HG03457 (cell line): ENCODE measurements at regions not wholly inside any gene's neighbourhood (a gene's known extent, or its start where the extent isn't known, plus 50 kb on each side); places are given as distances from the start of the nearest gene placed in this dataset.
"Not testable (repeated sequence)": the region's sequence is repeated elsewhere in the genome, so short reads cannot be mapped to it uniquely, and the experiment has no call there.

Source experiments
- ATAC-seq: cut with Tn5 transposase; IDR thresholded peaks from one replicate; pipeline ENCODE4 v1.9.1; 2021; ENCODE audit warnings: moderate number of reproducible peaks; ENCODE audit not compliant: unreplicated experiment

DNA sequence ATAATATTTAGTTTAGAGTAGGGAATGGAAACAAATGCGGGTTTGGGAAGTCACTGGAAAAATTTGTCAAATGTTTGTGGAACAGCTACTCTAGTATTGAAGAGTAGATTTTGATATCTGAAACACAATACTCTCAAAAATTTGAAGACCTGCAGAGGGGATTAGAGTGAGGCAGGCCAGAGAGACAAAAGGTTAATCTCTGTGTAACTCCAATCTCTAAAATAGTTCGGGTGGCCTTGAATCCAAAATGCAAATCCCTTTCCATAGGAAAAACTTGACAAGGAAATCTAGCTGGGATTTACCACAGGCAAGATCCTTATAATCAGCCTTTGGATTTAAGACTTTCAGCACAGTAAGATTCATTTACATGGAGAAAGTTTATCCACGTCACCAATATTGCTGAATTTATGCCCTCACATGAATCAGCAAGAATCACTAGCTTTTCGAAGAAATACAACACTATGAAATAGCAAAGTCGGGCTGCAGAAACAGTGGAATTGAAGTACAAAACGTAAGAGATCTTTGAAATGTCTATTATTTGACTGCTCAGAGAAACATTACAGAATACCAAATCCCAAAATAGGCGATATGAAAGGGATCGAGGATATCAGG, 423.7 kb upstream of the ZNF804A start:
- no peak for ATAC-seq

DNA sequence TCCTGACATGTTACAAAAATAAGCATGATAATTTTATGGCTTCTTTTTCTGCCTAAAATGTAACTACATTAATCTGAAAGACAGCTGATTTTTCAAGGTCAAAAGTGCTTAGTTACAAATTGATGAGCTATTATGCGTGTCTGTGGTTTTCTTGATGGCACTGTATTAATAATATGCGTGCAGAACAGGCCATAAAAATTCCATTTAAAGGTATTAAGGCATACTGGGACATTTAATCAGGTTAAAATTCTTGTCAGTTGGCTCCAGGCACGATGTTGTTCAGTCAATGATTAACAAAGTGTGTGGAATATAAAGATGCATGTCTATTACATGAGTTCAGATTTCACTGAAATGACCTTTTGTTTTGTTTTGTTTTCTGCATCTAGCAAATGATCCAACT, 420.1 kb upstream of the ZNF804A start:
- ATAC-seq, result no peak

DNA sequence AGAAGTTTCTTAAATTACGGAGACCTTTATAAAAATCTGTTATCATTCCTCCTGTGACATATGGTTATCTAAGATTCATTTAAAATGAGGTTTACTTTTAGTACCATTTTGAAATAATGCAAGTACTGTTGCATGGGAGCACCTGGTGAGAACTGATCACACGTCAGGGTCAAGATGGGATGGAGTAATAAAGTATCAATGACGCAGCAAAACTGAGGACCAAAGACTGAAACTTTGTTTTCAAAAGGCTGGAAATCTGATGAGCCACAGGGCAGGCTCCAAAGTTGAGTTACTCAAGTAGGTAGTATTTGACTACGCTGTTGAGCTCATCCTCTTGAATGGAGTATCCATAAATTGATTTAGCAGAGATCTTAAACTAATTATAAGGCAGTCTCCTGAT, 411.9 kb upstream of the ZNF804A start:
- ATAC-seq, result no peak

DNA sequence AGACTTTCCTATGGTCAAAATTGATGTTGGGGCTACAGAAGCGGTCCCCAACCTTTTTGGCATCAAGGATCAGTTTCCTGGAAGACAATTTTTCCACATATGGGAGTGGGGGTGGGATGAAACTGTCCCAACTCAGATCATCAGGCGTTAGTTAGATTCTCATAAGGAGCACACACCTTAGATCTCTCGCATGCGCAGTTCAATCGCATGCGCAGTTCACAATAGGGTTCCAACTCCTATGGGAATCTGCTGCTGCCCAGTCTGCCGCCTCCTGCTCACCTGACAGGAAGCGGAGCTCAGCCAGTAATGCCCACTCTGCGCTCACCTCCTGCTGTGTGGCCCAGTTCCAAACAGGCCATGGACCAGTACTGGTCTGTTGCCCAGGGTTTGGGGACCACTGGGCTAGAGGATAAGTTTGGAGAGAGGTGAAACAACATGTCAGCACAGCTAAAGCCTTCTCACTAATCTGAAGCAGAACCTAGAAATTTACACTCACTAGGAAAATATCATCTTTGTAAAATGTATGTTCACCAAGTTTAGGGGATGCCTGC, 410.8 kb upstream of the ZNF804A start:
- ATAC-seq, result no peak

DNA sequence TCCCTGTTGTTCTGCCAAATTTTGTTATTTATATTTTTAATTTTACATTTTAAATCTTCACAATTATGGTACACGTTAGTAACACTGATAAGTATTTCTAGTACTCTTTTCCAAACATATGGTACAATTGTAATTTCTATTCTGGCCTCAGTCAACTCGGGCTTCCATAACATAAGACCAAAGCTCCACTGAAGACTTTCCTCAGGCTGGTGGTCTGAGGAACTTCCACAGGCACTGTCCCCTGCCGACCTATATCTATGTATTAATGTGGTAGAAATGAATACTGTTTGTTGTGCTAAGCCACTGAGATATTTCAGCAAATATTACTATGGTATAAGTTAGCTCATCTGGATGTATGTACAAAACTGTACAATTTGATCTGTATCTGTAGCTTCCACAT, 407.6 kb upstream of the ZNF804A start:
- ATAC-seq, result no peak

DNA sequence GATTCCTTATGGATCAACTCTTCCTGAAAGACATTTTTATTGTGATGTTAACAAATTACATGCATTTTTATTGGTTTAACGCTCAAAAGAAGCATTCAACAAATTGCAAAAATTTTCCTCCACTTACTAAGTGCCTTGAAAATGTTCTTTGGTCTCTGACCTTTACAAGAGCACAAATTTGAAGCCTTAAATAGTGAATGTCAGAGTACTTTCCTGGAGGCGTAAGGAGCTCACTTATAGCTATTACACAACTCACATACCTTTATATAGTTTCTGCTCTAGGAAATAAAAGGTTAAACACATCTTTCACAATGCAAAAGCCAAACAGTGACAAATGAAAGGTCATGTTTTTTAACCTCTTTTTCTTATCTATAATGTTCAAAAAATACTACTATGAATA, 405.7 kb upstream of the ZNF804A start:
- ATAC-seq, result no peak

DNA sequence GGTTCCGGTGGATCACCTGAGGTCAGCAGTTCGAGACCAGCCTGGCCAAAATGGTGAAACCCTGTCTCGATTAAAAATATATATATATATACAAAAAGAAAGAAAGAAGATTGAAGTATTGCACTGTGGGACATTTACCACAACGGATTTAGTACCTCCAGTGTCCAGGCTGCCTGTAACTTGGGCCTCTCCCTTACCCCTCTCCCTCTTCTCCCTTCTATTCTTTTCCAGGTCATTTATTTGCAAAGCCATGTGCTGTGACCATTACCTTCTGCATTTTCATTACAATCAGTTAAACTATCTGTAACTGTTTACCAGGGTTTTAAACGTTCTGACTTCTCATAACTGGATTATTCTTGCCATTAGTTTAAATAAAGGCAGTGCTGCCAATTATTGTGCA, 400.9 kb upstream of the ZNF804A start:
- ATAC-seq, result no peak

DNA sequence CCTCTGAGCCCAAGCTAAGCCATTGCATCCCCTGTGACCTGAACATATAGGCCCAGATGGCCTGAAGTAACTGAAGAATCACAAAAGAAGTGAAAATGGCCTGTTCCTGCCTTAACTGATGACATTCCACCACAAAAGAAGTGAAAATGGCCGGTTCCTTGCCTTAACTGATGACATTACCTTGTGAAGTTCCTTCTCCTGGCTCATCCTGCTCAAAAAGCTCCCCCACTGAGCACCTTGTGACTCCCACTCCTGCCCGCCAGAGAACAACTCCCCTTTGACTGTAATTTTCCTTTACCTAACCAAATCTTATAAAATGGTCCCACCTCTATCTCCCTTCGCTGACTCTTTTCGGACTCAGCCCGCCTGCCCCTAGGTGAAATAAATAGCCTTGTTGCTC, 399.5 kb upstream of the ZNF804A start:
- ATAC-seq, result not testable (repeated sequence)

DNA sequence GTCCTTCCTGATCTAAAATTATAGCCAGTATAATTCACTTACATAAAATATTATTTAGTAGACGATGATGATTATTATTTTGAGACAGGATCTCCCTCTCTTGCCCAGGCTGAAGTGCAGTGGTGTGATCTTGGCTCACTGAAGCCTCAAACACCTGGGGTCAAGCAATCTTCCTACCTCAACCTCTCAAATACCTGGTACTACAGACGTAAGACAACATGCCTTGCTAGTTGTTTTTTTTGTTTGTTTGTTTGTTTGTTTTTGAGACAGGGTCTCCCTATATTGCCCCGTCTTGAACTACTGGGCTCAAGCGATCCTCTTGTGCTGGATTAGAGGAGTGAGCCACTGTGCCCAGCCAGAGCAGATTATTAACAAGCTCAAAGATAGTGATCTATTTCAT, 399.1 kb upstream of the ZNF804A start:
- ATAC-seq, result no peak

DNA sequence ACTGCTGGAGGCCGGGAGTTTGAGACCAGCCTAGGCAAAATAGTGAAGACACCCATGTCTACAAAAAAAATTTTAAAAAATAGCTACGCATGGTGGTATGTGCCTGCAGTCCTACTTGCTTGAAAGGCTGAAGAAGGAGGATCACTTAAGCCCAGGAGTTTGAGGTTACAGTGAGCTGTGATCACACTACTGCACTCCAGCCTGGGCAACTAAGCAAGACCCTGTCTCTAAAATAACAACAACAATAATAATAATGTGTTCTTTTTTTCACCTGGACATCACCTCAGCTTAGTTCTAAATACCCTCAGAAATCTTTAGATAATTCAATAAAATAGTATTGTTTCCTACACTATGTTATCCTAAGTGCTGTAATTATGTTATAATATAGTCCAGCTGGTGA, 397.1 kb upstream of the ZNF804A start:
- ATAC-seq, result no peak

DNA sequence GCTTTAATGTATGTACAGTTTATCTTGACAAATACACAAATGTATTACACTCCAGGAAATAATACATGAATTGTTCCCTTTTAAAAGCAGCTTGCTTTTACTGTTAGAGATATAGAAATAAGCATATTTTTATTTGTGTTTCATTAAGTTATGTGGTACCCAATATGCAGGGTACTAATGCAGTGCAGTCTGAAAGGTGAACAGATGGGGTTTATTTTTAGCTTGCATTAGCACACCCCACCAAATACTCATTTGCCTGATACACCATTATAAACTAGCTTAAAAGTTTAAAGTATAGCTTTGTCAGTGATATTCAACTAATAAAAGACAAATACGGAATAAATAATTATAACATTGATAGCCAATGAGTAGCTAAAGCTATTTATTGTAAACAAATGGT, 394.7 kb upstream of the ZNF804A start:
- no peak for ATAC-seq

DNA sequence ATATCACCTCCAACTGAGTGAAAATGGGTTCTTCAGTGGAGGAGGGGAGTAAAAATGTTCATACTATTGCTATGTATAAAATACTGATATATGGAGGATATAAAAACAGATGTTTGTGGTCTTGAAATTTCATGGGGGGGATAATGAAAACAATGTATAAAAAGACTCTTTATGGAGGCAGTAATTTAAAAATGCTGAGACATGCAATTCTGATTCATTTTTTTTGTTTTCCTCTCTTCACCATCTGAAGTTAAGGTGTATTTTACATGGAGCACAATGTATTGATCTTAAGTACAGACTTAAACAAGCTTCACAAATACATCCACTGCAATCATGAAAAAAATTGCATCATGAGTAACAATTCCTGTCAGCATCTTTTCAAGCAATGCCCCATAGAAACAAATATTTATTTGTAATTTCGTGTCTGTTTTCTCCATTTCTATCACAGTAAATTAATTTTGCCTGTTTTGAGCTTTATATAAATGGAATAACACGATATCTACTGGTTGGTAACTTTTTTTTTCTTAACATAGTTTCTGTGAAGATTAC, 393.2 kb upstream of the ZNF804A start:
- no peak for ATAC-seq

DNA sequence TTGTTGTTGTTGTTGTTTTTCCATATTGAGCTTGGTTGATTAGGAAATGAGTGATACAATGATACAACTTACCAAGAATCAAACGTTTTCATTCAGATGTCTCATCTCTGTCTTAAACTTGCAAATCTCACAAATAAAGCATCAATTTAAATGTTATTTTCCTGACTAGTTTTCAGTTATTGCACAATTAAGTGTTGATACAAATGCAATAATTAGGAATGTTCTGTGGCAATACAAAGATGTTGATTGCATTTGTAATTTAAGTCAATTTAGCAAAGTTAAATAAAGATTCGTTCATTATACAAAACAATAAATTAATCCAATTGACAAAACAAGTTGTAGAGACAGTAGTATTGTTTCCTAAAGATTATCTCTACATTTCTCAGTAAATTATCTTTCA, 392.3 kb upstream of the ZNF804A start:
- ATAC-seq, result no peak

DNA sequence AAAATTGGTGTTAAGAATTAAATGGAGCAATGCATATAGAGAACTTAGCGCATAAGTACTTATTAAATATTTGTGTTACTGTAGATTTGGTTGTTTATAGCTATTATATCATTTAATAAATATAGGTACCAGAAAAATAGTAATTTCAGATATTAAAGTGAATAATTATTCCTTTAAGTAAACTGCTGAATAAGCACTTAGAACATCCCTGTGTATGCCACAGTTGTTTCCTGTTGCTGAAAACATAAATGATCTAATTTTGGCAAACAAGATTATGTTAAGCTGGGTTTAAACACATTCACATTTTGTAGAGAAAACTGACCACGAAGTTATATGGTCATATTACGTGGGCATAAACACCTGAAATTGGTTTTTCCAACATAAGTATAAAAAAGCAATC, 388.0 kb upstream of the ZNF804A start:
- no peak for ATAC-seq

DNA sequence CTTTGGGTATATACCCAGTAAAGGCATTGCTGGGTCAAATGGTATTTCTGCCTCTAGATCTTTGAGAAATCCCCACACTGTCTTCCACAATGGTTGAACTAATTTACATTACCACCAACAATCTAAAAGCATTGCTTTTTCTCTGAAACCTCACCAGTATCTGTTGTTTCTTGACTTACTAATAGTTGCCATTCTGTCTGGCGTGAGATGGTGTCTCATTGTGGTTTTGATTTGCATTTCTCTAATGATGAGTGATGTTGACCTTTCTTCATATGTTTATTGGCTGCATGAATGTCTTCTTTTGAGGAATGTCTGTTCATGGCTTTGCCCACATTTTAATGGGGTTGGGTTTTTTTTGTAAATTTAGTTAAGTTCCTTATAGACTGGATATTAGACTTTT, 382.6 kb upstream of the ZNF804A start:
- ATAC-seq, result peak; percentile 74

DNA sequence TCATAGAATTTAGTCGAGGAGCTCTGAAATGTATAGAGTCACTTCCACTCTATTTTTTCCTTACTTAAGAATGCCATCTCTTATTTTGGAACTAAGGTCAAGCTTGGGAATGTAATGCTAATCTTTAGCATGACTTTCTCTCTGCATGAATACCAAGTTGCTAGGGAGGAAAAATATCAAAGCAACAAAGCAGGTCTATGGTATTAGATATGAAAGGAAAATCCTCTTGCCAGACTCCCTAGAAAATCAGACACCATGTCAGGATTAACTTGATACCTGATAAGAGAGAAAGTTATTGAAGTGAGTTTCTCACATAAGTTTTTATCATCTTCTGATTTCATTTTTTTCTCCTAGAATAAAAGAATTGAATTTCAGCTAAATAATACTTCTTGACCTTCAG, 341.7 kb upstream of the ZNF804A start:
- ATAC-seq, result no peak

DNA sequence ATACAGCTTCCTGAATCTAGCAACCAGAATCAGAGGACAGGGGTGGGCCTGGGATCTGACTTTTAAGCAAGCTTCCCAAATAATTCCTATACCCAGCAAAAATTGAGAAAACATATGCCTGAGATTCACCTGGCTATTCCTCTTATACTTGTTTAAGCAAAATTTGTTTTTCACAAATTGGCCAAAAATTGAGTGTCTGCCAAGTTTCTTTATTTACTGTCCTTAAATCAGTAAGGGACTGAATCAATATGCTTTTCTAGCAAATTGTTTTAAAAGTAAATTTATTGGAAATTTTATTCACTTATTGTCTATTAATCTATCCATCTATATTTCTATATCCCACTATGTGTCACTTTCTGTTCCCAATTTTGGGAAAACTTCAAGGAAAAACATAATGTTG, 337.0 kb upstream of the ZNF804A start:
- ATAC-seq, result no peak

DNA sequence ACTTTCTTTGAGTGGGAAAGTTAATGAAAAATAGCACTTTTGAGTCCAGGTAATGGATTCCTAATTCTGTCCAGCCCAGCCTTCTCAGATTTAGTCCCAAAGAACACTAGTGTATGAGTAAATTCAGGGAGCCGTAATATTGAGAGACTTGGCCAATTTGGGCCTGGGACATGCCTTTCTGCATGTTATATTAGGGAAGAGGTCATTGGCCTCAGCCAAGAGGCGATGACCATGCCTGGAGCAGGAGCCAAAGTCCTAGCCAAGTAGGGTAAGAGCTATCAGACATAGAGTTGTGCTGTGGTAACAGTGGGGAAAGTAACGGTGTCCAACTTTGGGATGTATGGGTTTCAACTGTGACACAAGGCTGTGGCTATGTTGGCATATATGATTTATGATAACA, 336.5 kb upstream of the ZNF804A start:
- ATAC-seq, result no peak

DNA sequence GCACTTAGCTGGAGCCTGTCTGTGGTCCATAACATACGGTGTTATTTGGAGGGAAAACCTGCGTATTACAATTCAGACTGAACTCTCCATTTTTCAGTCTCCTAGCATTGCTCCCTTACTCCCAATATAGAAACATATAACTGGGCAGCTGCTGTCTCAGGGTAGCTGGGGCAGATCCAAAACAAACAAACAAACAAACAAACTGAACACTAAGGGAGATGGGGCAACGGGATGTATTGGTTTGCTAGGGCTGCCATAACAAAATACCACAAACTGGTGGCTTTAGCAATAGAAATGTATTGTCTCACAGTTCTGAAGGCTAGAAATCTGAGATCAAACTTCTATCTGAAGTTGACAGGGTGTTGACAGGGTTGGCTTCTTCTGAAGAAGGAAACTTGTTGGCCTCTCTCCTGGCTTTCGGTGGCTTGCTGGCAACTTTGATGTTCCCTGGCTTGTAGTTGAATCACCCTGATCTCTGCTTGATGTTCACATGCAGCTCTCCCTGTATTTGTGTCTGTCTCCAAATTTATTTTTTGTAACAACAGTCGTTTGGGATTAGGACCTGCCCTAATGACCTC, 329.3 kb upstream of the ZNF804A start:
- ATAC-seq, result no peak

DNA sequence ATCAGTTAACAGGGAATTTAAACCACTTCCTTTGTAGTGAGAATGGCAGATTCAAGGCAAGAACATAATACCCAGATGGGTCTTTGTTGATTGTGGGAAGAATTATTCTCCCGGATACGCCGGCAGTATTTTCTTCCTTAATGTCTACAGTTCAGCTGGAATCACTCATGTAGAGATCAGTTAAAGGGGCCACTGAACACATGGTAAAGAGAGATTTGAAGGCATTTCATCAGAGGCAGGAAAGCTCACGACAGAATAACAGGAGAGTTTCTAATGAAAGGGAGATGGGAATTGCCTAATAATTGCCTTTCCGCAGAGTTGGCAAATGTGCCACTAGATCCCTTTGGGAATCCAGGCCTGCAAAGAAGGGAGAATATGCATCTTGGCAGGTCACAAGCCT, 327.7 kb upstream of the ZNF804A start:
- ATAC-seq, result no peak

DNA sequence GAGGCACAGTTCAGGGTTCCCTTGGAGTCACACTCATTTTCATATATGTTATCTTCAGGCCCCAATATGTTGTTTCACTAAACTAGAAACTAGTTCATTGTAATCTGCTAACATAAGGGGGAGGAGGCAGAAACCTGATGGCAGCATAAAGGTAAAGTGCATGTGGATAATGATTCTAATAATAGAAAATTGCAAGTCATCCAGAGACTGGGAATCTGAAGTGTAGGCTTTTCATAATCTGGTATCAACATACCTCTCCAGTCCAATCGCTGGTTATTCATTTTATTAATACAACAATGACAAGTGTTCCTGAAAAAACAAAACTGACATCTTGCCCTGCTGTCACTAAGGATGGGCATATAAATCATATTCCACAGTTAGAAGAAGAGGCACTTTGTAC, 326.3 kb upstream of the ZNF804A start:
- no peak for ATAC-seq

DNA sequence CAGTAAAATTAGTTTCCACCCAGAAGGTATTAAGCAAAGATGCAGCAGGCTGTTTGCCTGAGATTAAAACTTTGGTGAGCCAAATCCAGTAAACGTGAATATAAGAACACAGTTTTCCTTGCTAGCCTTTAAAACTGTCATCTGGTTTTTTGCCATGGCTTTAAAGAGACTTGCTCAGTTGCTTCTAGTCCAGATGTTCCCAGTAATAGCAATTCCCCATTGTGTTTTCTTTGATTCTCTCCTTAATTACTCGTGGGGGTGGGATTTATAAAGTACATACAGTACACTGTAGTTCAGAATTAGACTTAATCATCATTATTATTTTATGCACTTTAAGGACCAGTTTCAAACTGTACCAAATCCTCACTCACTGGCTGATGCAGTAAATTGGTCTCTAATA, 303.5 kb upstream of the ZNF804A start:
- no peak for ATAC-seq

DNA sequence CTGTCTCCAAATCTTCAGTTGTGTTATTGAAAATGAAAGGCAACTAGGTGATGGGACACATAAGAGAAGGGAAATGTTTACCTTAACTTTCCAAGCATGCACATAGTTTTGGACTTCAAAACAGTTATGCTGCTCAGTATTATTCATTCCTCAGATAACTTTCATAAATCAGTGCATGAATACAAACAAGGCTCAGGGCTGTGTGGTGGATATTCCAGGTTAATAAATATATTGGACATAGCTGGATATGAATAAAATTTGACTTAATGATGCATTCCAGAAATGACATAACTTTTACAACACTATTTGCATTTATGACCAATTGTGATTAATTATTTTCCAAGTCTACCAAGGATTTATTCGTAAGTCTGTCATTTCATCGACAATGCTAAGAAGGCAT, 301.2 kb upstream of the ZNF804A start:
- no peak for ATAC-seq
